H1 (cell line): ENCODE measurements at regions not wholly inside any gene's neighbourhood (a gene's known extent, or its start where the extent isn't known, plus 50 kb on each side); places are given as distances from the start of the nearest gene placed in this dataset.

ENCODE experiments used
- CTCF ChIA-PET: fragments of 300-600 bp; sonication (Branson Sonifier 250); formaldehyde crosslinking; loops from one replicate; lab custom pipeline; 2021; ENCODE audit not compliant: partially characterized antibody; lab: Charles Lee
- POLR2A ChIA-PET: fragments of 300-600 bp; sonication (Branson Sonifier 250); formaldehyde crosslinking; loops from one replicate; lab custom pipeline; 2021; ENCODE audit warnings: inconsistent platforms; ENCODE audit not compliant: partially characterized antibody; lab: Charles Lee
- DNase-seq, 2 experiments: peaks; one replicate each; pipeline versions ENCODE4 v3.0.0 to v3.0.0-alpha.2; 2010 to 2022; ENCODE audit warnings: low spot score in 2 of 2, low read depth in 1 of 2, mixed read lengths in 1 of 2
- FAIRE-seq: peaks from 2 replicates; lab custom pipeline; 2011; peaks lifted over from hg19 to GRCh38; lab: Jason Lieb, UNC
- H2AFZ ChIP-seq: 2 replicates; pipeline ENCODE4 v1.8.1; 2012; ENCODE audit warnings: low read length, inconsistent platforms
- H2AK5ac ChIP-seq: 2 replicates; pipeline ENCODE4 v1.6.1; 2013; ENCODE audit warnings: low read depth, low read length
- H2BK120ac ChIP-seq: replicated peaks from 2 replicates; pipeline ENCODE3; 2013; ENCODE audit warnings: low read depth, low read length, inconsistent platforms
- H2BK12ac ChIP-seq: 2 replicates; pipeline ENCODE4 v1.6.1; 2013; ENCODE audit warnings: low read depth, low read length
- H2BK15ac ChIP-seq: 2 replicates; pipeline ENCODE4 v1.6.1; 2013; ENCODE audit warnings: low read length
- H2BK20ac ChIP-seq: 2 replicates; pipeline ENCODE4 v1.6.1; 2013; ENCODE audit warnings: low read length
- H2BK5ac ChIP-seq: 2 replicates; pipeline ENCODE4 v1.6.1; 2013; ENCODE audit warnings: low read depth, low read length
- H3K14ac ChIP-seq: 2 replicates; pipeline ENCODE4 v1.6.1; 2013; ENCODE audit warnings: inconsistent platforms; ENCODE audit not compliant: insufficient read length
- H3K18ac ChIP-seq: 2 replicates; pipeline ENCODE4 v1.6.1; 2013; ENCODE audit warnings: low read length; ENCODE audit errors: extremely low read depth
- H3K23ac ChIP-seq: 2 replicates; pipeline ENCODE4 v1.6.1; 2013; ENCODE audit warnings: inconsistent platforms; ENCODE audit not compliant: insufficient read length
- H3K23me2 ChIP-seq: 2 replicates; pipeline ENCODE4 v1.6.1; 2013; ENCODE audit warnings: low read depth, low read length
- H3K27ac ChIP-seq: 2 replicates; pipeline ENCODE4 v1.6.1; 2011; ENCODE audit warnings: low read depth, low read length, inconsistent platforms
- H3K27me3 ChIP-seq, 4 experiments: replicated peaks in 1 of 4; 1 replicate in 1 of 4; 2 replicates in 3 of 4; pipeline versions ENCODE4 v1.6.1 to v1.8.1; 2011 to 2013; ENCODE audit warnings: low read length in 3 of 4, mild to moderate bottlenecking in 3 of 4, inconsistent platforms in 2 of 4, mixed read lengths in 2 of 4, moderate library complexity in 1 of 4; ENCODE audit not compliant: control insufficient read depth in 3 of 4, insufficient read depth in 3 of 4; ENCODE audit errors: extremely low read depth in 1 of 4
- H3K36me3 ChIP-seq, 4 experiments: 2 replicates each; pipeline versions ENCODE4 v1.6.1 to v1.8.1; 2011 to 2013; ENCODE audit warnings: mild to moderate bottlenecking in 4 of 4, low read length in 3 of 4, moderate library complexity in 2 of 4, control low read depth in 1 of 4, inconsistent platforms in 1 of 4; ENCODE audit not compliant: insufficient read depth in 4 of 4, control insufficient read depth in 2 of 4
- H3K4ac ChIP-seq: replicated peaks from 2 replicates; pipeline ENCODE3; 2013; ENCODE audit warnings: low read length, low read depth, mixed read lengths, inconsistent platforms; ENCODE audit not compliant: insufficient read length
- H3K4me1 ChIP-seq, 4 experiments: replicated peaks in 1 of 4; 1 replicate in 1 of 4; 2 replicates in 3 of 4; pipeline versions ENCODE4 v1.6.1 to v1.8.1; 2011 to 2013; ENCODE audit warnings: low read length in 3 of 4, inconsistent platforms in 2 of 4, mixed read lengths in 1 of 4; ENCODE audit not compliant: insufficient read depth in 4 of 4, control insufficient read depth in 3 of 4
- H3K4me2 ChIP-seq, 2 experiments: 2 replicates each; pipeline versions ENCODE4 v1.6.1 to v1.8.1; 2011 to 2013; ENCODE audit warnings: low read depth in 2 of 2, low read length in 2 of 2, control low read depth in 1 of 2, inconsistent platforms in 1 of 2, mild to moderate bottlenecking in 1 of 2; ENCODE audit not compliant: insufficient read depth in 1 of 2
- H3K4me3 ChIP-seq, 4 experiments: fragments of 200-600, 300-600 bp in 1 of 4; sonication (generic), shearing (Covaris generic), sonication (Bioruptor Twin) in 1 of 4; 2 replicates each; pipeline versions ENCODE4 v1.5.1 to v1.8.1; 2011 to 2016; ENCODE audit warnings: low read length in 4 of 4, low read depth in 3 of 4, control low read depth in 2 of 4, inconsistent platforms in 2 of 4, mild to moderate bottlenecking in 2 of 4, mixed read lengths in 1 of 4, moderate library complexity in 1 of 4; ENCODE audit not compliant: insufficient read depth in 2 of 4; ENCODE audit errors: extremely low read depth in 1 of 4
- H3K56ac ChIP-seq: replicated peaks from 2 replicates; pipeline ENCODE3; 2013; ENCODE audit warnings: low read depth, mild to moderate bottlenecking, mixed read lengths, low read length, inconsistent platforms; ENCODE audit not compliant: insufficient read length
- H3K79me1 ChIP-seq: 2 replicates; pipeline ENCODE4 v1.6.1; 2013; ENCODE audit warnings: low read depth, low read length, control low read depth
- H3K79me2 ChIP-seq, 2 experiments: 2 replicates each; pipeline versions ENCODE4 v1.6.1 to v1.8.1; 2012 to 2013; ENCODE audit warnings: low read length in 2 of 2, mild to moderate bottlenecking in 2 of 2, inconsistent platforms in 1 of 2; ENCODE audit not compliant: insufficient read depth in 2 of 2, control insufficient read depth in 1 of 2
- H3K9ac ChIP-seq, 4 experiments: replicated peaks in 1 of 4; 1 replicate in 1 of 4; 2 replicates in 3 of 4; pipeline versions ENCODE4 v1.6.1 to v1.8.1; 2011 to 2013; ENCODE audit warnings: low read depth in 3 of 4, low read length in 3 of 4, control low read depth in 2 of 4, mild to moderate bottlenecking in 2 of 4, moderate library complexity in 2 of 4, inconsistent platforms in 1 of 4; ENCODE audit errors: extremely low read depth in 1 of 4
- H3K9me3 ChIP-seq, 2 experiments: 2 replicates each; pipeline versions ENCODE4 v1.6.1 to v1.8.1; 2012 to 2013; ENCODE audit warnings: mild to moderate bottlenecking in 2 of 2, moderate library complexity in 2 of 2, control low read depth in 1 of 2, inconsistent platforms in 1 of 2, low read depth in 1 of 2, low read length in 1 of 2, mixed read lengths in 1 of 2; ENCODE audit not compliant: insufficient read depth in 2 of 2
- H4K20me1 ChIP-seq, 2 experiments: replicated peaks in 1 of 2; 2 replicates each; pipeline versions ENCODE3 to v1.8.1; 2011 to 2013; ENCODE audit warnings: inconsistent platforms in 2 of 2, low read length in 2 of 2, mild to moderate bottlenecking in 1 of 2; ENCODE audit not compliant: insufficient read depth in 2 of 2, control insufficient read depth in 1 of 2
- H4K5ac ChIP-seq: 2 replicates; pipeline ENCODE4 v1.6.1; 2013; ENCODE audit warnings: low read length, low read depth, mixed read lengths, inconsistent platforms; ENCODE audit not compliant: insufficient read length
- H4K8ac ChIP-seq: 2 replicates; pipeline ENCODE4 v1.8.0; 2013; ENCODE audit warnings: mild to moderate bottlenecking, moderate library complexity, low read length, inconsistent platforms; ENCODE audit not compliant: insufficient read depth; ENCODE audit errors: extremely low read depth
- H4K91ac ChIP-seq: replicated peaks from 2 replicates; pipeline ENCODE3; 2013; ENCODE audit warnings: low read length, mixed read lengths, inconsistent platforms; ENCODE audit not compliant: insufficient read length
- BRCA1 ChIP-seq: IDR thresholded peaks from 2 replicates; pipeline ENCODE4 v1.6.1; 2012; ENCODE audit warnings: low read depth, low read length, improper control_type of control experiment
- CHD1 ChIP-seq: IDR thresholded peaks from 2 replicates; pipeline ENCODE4 v1.6.1; 2012; ENCODE audit warnings: low read depth, low read length, improper control_type of control experiment
- CTBP2 ChIP-seq: IDR thresholded peaks from 2 replicates; pipeline ENCODE4 v1.7.0; 2011; ENCODE audit warnings: borderline replicate concordance, mild to moderate bottlenecking, moderate library complexity, mixed read lengths, low read length; ENCODE audit not compliant: insufficient read depth, insufficient read length
- GABPA ChIP-seq: IDR thresholded peaks from 2 replicates; pipeline ENCODE4 v1.6.1; 2011; ENCODE audit warnings: mild to moderate bottlenecking, low read length, moderate library complexity, borderline replicate concordance; ENCODE audit not compliant: insufficient read depth
- RAD21 ChIP-seq, 2 experiments: IDR thresholded peaks in 1 of 2; conservative IDR thresholded peaks in 1 of 2; 2 replicates each; pipeline ENCODE4 v1.6.1; 2011; ENCODE audit warnings: low read depth in 2 of 2, low read length in 2 of 2, improper control_type of control experiment in 1 of 2, inconsistent platforms in 1 of 2, mild to moderate bottlenecking in 1 of 2, moderate library complexity in 1 of 2
- RFX5 ChIP-seq: IDR thresholded peaks from 2 replicates; pipeline ENCODE4 v1.6.1; 2011; ENCODE audit warnings: low read depth, low read length, improper control_type of control experiment, borderline replicate concordance
- RNF2 ChIP-seq: fragments of 200-900, 300-1000 bp; sonication (generic); IDR thresholded peaks from 2 replicates; pipeline ENCODE4 v1.7.1; 2016; ENCODE audit warnings: borderline replicate concordance, low read depth, mild to moderate bottlenecking, antibody characterized with exemption, low read length; ENCODE audit not compliant: poor library complexity, severe bottlenecking; ENCODE audit errors: missing control alignments
- RXRA ChIP-seq: IDR thresholded peaks from 2 replicates; pipeline ENCODE4 v1.6.1; 2011; ENCODE audit warnings: low read depth, mild to moderate bottlenecking, low read length, moderate library complexity; ENCODE audit not compliant: insufficient read depth
- SIRT6 ChIP-seq: IDR thresholded peaks from one replicate; pipeline ENCODE4 v1.7.1; 2012; ENCODE audit warnings: low read length, inconsistent platforms
- TEAD4 ChIP-seq: IDR thresholded peaks from 2 replicates; pipeline ENCODE4 v1.6.1; 2012; ENCODE audit warnings: low read depth, low read length, inconsistent platforms, mixed read lengths
- WGBS, 2 experiments: shearing (Covaris generic) in 1 of 2; methylation state at CpG; one replicate each; pipeline versions ENCODE4 v1.1.6 to v1.1.7; 2013 to 2015; ENCODE audit warnings: low lambda C conversion rate in 2 of 2, mixed read lengths in 2 of 2, inconsistent platforms in 1 of 2, low coverage in 1 of 2, missing lambda C conversion rate in 1 of 2; ENCODE audit not compliant: insufficient replicate concordance in 2 of 2, insufficient coverage in 1 of 2, insufficient read length in 1 of 2; ENCODE audit errors: extremely low coverage in 1 of 2, missing lambda C conversion rate in 1 of 2; 5-methylcytosine and 5-hydroxymethylcytosine counted together
- TF ChIP-seq, protein P1 (sequence below): IDR thresholded peaks from 2 replicates; pipeline ENCODE4 v1.6.1; 2012; ENCODE audit warnings: low read length, inconsistent platforms
- TF ChIP-seq, protein P2 (sequence below): IDR thresholded peaks from 2 replicates; pipeline ENCODE4 v1.6.1; 2012; ENCODE audit warnings: inconsistent platforms

DNA sequence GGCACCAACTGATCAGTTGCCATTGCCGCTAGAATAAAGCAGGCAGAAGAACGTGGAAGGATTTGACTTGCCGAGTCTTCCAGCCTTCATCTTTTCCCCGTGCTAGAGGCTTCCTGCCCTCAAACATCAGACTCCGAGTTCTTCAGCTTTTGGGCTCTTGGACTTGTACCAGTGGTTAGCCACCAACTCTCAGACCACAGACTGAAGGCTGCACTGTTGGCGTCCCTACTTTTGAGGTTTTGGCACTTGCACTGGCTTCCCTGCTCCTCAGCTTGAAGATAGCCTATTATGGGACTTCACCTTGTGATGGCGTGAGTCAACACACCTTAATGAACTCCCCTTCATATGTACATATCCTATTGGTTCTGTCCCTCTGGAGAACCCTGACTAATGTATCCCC is 57.3 kb upstream of the KCND2 start:
- H3K27me3 ChIP-seq, result no peaks in the 10 kb centered on the region
- H2BK12ac ChIP-seq, result no peak overlapping the region
- no peaks in the 10 kb centered on the region for H3K79me1 ChIP-seq
- H3K36me3 ChIP-seq, result no peaks in the 10 kb centered on the region
- H3K56ac ChIP-seq, result no peak overlapping the region
- no peak overlapping the region for H2BK15ac ChIP-seq
- H3K4ac ChIP-seq, result no peak overlapping the region
- no peak overlapping the region for H2BK5ac ChIP-seq
- ChIA-PET CTCF (no interaction called here), POLR2A (no interaction called here)
- no peak overlapping the region for H4K8ac ChIP-seq
- H2AK5ac ChIP-seq, result no peak overlapping the region
- FAIRE-seq (no peak), DNase-seq (no peak)
- H3K18ac ChIP-seq, result no peak overlapping the region
- H3K9ac ChIP-seq, result no peak overlapping the region
- no peak overlapping the region for H4K91ac ChIP-seq
- no peaks in the 10 kb centered on the region for H3K79me2 ChIP-seq
- H3K4me2 ChIP-seq, result no peak overlapping the region
- H3K23me2 ChIP-seq, result no peaks in the 10 kb centered on the region
- no peak overlapping the region for H3K27ac ChIP-seq
- 94% methylated on average over 7 of the region's 7 CpGs; no CpG with 5 or more reads in 1 of the 2 experiments for WGBS, 2 experiments
- no peak overlapping the region for H2AFZ ChIP-seq
- no peak overlapping the region for H3K23ac ChIP-seq
- H3K4me1 ChIP-seq, result no peaks in the 10 kb centered on the region
- H3K4me3 ChIP-seq, result no peak overlapping the region
- H4K20me1 ChIP-seq, result no peaks in the 10 kb centered on the region
- H2BK20ac ChIP-seq, result no peak overlapping the region
- H4K5ac ChIP-seq, result no peak overlapping the region
- H3K14ac ChIP-seq, result no peak overlapping the region
- no peaks in the 10 kb centered on the region for H3K9me3 ChIP-seq
- H2BK120ac ChIP-seq, result no peak overlapping the region
- no peak for TF ChIP-seq TEAD4
- TF ChIP-seq RNF2, result no peak
- TF ChIP-seq, protein P1, sequence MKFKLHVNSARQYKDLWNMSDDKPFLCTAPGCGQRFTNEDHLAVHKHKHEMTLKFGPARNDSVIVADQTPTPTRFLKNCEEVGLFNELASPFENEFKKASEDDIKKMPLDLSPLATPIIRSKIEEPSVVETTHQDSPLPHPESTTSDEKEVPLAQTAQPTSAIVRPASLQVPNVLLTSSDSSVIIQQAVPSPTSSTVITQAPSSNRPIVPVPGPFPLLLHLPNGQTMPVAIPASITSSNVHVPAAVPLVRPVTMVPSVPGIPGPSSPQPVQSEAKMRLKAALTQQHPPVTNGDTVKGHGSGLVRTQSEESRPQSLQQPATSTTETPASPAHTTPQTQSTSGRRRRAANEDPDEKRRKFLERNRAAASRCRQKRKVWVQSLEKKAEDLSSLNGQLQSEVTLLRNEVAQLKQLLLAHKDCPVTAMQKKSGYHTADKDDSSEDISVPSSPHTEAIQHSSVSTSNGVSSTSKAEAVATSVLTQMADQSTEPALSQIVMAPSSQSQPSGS, result no peak
- TF ChIP-seq GABPA, result no peak
- TF ChIP-seq RAD21 (IDR thresholded peaks at IDR 0.05 in 1 of 2, conservative IDR thresholded peaks at IDR 0.05 in 1 of 2; ENCODE audit: low read depth in 2 of 2, low read length in 2 of 2), result no peak
- no peak for TF ChIP-seq BRCA1
- no peak for TF ChIP-seq RXRA
- no peak for TF ChIP-seq CTBP2
- TF ChIP-seq SIRT6, result no peak
- TF ChIP-seq CHD1, result no peak
- no peak for TF ChIP-seq RFX5
- TF ChIP-seq, protein P2, sequence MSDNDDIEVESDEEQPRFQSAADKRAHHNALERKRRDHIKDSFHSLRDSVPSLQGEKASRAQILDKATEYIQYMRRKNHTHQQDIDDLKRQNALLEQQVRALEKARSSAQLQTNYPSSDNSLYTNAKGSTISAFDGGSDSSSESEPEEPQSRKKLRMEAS, result no peak
